Mesothelial cell of epicardium (in vitro differentiated cells): ENCODE measurements at regions not wholly inside any gene's neighbourhood (a gene's known extent, or its start where the extent isn't known, plus 50 kb on each side); places are given as distances from the start of the nearest gene placed in this dataset.
A peak's percentile ranks its signal among the peaks of the same experiment; 100 is the strongest.

ENCODE experiments used
- DNase-seq, 2 experiments: peaks; one replicate each; pipeline ENCODE4 v3.0.0; 2021; ENCODE audit warnings: low spot score in 2 of 2; ENCODE audit not compliant: unreplicated experiment in 2 of 2
- H3K27ac Mint-ChIP-seq: 2 replicates; pipeline ENCODE4 v1.8.0; 2021; ENCODE audit warnings: mixed read lengths
- H3K27me3 Mint-ChIP-seq: 2 replicates; pipeline ENCODE4 v1.8.0; 2021; ENCODE audit warnings: low read depth, mixed read lengths
- H3K36me3 Mint-ChIP-seq: 2 replicates; pipeline ENCODE4 v1.8.0; 2021; ENCODE audit warnings: mixed read lengths
- H3K4me1 Mint-ChIP-seq: 2 replicates; pipeline ENCODE4 v1.8.0; 2021; ENCODE audit warnings: mixed read lengths
- H3K4me3 Mint-ChIP-seq: 2 replicates; pipeline ENCODE4 v1.8.0; 2021; ENCODE audit warnings: mild to moderate bottlenecking, moderate library complexity, mixed read lengths
- H3K9me3 Mint-ChIP-seq: 2 replicates; pipeline ENCODE4 v1.8.0; 2021; ENCODE audit warnings: mixed read lengths
- TF ChIP-seq, protein P1 (sequence below): fragments of 200-600 bp; sonication (generic); IDR thresholded peaks from one replicate; pipeline ENCODE4 v1.5.0; 2021; ENCODE audit warnings: antibody characterized with exemption; ENCODE audit not compliant: unreplicated experiment

DNA sequence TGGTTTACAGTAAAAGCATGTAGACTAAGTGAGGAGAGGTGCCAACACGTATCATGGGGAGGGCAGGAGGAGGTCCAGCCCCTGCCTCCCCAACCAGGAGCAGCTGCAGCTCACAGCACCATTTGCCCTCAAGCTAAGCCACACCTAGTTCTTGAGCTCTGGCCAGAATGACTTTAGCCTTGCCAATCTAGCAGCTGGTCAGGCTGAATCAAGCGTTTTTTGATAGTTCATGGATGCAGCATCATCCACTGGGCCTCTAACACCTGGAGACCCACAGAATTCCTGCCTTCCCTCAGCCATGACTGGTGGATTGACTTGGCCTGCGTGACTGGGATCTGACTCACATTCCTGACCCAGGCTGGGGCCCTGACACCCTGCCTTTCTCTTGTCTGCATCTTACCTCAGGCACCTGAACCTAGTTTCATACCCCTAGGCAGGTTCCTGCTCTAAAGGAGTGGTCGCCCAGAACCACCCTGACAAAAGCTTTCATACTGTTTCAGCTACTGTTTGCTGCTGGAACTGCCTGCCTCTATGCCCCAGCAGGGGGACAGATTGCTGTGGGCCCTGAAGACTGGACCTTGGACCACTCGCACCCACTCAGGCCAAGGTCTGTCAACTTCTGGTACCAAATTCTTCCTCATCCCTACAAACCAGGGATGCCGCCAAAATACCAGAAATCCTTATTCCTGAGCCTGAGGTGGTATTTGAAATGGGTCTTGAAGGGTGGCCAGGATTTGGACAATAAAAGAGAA, 122.3 kb downstream of the QRSL1 start:
- H3K9me3 Mint-ChIP-seq, result no peaks in the 10 kb centered on the region
- peak overlapping the region; percentile 98 for H3K27ac Mint-ChIP-seq
- no peak overlapping the region for H3K4me3 Mint-ChIP-seq
- TF ChIP-seq, protein P1, sequence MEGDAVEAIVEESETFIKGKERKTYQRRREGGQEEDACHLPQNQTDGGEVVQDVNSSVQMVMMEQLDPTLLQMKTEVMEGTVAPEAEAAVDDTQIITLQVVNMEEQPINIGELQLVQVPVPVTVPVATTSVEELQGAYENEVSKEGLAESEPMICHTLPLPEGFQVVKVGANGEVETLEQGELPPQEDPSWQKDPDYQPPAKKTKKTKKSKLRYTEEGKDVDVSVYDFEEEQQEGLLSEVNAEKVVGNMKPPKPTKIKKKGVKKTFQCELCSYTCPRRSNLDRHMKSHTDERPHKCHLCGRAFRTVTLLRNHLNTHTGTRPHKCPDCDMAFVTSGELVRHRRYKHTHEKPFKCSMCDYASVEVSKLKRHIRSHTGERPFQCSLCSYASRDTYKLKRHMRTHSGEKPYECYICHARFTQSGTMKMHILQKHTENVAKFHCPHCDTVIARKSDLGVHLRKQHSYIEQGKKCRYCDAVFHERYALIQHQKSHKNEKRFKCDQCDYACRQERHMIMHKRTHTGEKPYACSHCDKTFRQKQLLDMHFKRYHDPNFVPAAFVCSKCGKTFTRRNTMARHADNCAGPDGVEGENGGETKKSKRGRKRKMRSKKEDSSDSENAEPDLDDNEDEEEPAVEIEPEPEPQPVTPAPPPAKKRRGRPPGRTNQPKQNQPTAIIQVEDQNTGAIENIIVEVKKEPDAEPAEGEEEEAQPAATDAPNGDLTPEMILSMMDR, result no peak
- H3K4me1 Mint-ChIP-seq, result peaks cover 46% of the 10 kb centered on the region
- H3K36me3 Mint-ChIP-seq, result no peaks in the 10 kb centered on the region
- no peaks in the 10 kb centered on the region for H3K27me3 Mint-ChIP-seq
- DNase-seq, result no peak

DNA sequence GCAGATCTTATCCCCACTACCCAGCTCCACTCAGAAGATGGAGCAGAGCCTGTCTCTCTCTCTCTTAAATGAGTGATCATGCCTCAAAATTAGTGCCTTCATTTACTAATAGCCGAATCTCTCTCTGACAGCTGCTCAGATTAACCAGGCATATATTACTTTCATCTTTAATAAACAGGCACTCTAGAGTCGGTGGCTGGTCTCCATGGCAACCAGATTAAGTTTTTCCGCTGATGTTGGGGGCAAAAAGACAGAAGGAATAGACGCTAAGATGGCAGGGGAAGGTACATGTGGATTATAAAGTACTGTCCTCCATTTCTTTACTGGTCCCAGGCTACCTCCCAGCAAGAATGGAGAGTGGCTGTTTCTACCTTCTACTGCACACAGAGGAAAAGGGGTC, 121.6 kb downstream of the QRSL1 start:
- DNase-seq, result no peak
- H3K9me3 Mint-ChIP-seq, result no peaks in the 10 kb centered on the region
- no peaks in the 10 kb centered on the region for H3K36me3 Mint-ChIP-seq
- H3K4me1 Mint-ChIP-seq, result peaks cover 53% of the 10 kb centered on the region
- H3K27me3 Mint-ChIP-seq, result no peaks in the 10 kb centered on the region
- H3K4me3 Mint-ChIP-seq, result no peak overlapping the region
- peak overlapping the region; percentile 98 for H3K27ac Mint-ChIP-seq
- TF ChIP-seq, protein P1, result no peak

DNA sequence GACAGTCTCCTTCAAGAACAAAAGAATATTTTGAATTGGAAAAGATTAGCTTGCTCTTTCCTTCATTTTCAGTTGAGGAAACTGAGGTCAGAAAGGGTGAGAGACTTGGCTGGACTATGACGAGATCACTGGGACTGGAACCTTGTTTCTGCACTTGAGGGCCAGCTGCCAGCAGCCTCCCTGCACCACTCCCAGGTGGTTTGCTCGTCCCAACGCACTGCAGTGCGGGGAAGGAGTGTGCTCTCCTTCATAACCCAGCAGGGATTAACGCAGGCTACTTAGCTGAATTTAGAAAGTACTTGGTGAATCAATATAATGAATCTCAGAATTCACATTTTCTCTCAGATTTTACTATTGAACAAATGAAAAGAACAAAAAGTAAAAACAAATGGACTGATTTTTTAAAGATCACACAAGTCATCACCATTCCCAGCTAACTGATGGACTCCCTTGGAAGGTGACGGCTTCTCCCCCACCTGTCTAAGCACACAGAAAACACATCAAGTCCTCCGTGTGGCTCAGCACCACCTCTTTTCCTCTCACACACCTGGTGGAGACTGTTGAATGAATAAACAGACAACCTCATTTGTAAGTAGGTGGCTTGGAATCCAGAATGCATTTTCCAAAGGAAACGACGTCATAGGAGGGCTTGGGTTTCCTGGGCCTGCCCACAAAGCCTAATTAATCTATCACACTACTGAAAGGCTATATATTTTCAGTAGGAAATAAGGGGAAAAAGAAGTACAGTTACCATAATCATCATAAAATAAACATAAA, 121.0 kb downstream of the QRSL1 start:
- peaks cover 59% of the 10 kb centered on the region for H3K4me1 Mint-ChIP-seq
- no peak overlapping the region for H3K4me3 Mint-ChIP-seq
- TF ChIP-seq, protein P1, result no peak
- DNase-seq, result no peak
- H3K9me3 Mint-ChIP-seq, result no peaks in the 10 kb centered on the region
- no peaks in the 10 kb centered on the region for H3K27me3 Mint-ChIP-seq
- H3K27ac Mint-ChIP-seq, result peak overlapping the region; percentile 98
- no peaks in the 10 kb centered on the region for H3K36me3 Mint-ChIP-seq

DNA sequence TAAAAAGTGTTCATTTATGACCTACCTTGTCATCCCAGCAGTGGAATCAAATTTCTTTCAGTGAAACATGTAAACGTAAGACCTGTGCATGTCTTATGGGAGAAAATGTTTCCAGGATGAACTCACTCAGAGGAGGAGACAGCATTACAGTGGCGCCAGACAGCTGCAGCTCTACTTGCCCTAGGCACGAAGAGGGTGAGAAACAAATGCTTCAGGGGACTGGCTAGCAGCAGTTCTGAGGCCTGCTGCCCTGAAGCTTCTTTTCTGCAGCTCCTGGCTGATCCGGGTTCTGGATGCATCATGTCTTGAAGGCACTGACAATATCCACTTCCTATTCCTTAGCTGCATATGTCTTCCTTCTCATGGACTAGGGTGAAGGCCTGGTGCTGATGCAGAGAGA, 120.2 kb downstream of the QRSL1 start:
- Mint-ChIP-seq H3K27ac (peak overlapping the region; percentile 98), H3K27me3 (no peaks in the 10 kb centered on the region), H3K4me3 (no peak overlapping the region), H3K9me3 (no peaks in the 10 kb centered on the region), H3K36me3 (no peaks in the 10 kb centered on the region), H3K4me1 (peaks cover 64% of the 10 kb centered on the region)
- no peak for DNase-seq
- TF ChIP-seq, protein P1, result no peak

DNA sequence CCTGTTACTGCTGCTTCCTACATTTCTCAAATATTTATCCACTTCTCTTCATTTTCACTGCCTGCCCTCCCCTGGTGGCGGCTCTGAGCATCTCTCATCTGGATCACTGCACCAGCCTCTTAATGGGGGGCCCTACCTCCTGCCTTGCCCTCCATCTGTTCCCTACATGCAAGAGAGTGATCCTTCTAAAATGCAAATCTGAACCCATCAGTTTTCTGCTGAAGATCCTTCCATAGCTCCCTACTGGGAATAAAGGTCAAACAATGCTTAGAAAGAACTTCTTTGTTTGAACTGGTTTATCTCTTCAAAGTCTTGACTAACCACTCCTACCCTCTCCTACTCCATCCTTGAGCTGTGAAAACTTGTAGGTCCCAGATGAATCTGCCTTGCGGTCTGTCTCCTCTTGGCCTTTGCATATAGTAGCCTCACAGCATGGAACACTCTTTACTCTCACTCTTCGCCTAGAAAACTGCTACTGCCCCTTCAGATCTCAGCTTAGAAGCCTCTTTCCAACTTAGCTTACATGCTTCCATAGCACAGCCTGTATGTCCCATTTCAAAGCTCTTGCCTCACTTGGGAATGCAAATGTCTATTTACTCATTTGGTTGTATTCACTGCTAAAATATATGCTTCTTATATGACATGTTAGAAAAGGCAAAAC, 119.3 kb downstream of the QRSL1 start:
- H3K36me3 Mint-ChIP-seq, result no peaks in the 10 kb centered on the region
- DNase-seq, result no peak
- H3K4me3 Mint-ChIP-seq, result no peak overlapping the region
- H3K27me3 Mint-ChIP-seq, result no peaks in the 10 kb centered on the region
- H3K27ac Mint-ChIP-seq, result peak overlapping the region; percentile 79
- peaks cover 6% of the 10 kb centered on the region for H3K9me3 Mint-ChIP-seq
- TF ChIP-seq, protein P1, result no peak
- peaks cover 73% of the 10 kb centered on the region for H3K4me1 Mint-ChIP-seq
